GM18520 (cell line): ENCODE measurements at regions not wholly inside any gene's neighbourhood (a gene's known extent, or its start where the extent isn't known, plus 50 kb on each side); places are given as distances from the start of the nearest gene placed in this dataset.
"Not testable (repeated sequence)": the region's sequence is repeated elsewhere in the genome, so short reads cannot be mapped to it uniquely, and the experiment has no call there.

Source experiments
- ATAC-seq: cut with Tn5 transposase; IDR thresholded peaks from one replicate; pipeline ENCODE4 v1.9.1; 2021; ENCODE audit not compliant: unreplicated experiment

DNA sequence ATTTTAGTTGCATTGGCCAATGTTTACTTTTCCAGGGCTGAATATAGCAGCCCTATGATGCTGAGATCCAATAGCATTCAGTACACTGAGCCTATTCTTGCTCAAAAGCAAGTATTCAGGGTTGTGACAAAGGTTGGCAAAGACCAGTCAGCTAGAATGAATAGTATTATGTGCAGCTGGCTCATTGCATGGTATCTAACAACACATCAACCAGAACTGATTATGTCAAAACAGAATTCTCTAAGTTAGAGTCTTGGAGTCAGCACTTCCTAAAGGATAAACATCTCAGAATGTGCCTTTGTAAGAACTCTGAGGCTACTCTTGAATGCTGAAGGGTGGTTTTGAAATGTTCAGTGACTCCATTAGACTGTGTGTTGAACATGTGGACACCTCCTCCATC, 774.5 kb upstream of the RGMB start:
- ATAC-seq = no peak

DNA sequence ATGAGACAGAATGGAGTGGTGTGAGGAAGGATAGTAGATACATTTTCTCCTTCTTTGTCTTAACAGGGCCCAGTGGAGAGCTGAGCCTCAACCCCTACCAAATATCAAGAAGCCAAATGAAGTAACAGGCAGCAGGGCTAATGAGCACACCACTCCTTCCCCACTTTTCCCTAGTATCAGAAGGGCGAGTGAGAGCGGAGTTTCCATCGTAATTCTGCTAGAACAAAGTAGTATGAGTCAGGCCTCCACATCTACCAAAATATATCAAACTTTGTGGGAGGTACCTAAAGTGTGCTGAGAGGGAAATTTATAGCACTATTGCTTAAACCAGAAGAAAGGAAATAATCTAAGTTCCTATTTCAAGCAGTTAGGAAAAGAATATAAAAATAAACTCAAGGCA, 769.0 kb upstream of the RGMB start:
- no peak for ATAC-seq

DNA sequence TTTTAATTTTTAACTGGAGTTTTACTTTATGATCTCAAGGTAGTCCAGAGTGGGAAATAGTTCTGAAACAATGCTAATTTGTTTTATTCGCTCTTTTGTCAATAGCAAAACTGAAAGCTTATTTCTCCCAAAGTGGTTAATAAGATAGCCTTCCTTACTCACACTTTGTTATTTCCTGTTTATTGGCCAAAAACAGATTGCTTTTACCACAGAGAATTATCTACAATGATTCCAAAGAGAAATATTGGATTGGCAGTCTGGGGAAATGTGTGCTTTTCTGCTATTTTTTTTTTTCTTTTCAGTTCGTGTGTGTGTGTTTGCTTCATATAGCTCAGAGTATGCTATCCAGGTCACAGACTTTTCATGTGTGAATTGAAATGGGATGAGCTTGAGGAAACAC, 756.7 kb upstream of the RGMB start:
- no peak for ATAC-seq

DNA sequence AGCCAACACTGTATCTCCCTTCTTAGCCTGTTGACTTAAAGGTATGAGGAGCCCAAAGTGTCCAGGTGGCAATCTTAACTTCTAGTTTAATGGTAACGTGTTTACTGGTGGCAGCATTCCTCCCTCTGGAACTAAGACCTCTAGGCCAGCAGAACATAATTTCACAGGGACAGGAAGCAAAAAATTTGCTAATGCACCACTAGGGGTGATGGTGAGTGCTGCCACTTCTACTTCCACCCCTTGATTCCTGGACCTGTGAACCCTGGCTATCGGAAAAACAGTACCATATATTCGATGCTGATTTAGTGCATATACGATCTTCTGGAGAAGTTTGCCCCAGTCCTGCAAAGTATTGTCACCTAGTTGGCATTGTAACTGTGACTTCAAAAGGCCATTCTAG, 743.2 kb upstream of the RGMB start:
- not testable (repeated sequence) for ATAC-seq

DNA sequence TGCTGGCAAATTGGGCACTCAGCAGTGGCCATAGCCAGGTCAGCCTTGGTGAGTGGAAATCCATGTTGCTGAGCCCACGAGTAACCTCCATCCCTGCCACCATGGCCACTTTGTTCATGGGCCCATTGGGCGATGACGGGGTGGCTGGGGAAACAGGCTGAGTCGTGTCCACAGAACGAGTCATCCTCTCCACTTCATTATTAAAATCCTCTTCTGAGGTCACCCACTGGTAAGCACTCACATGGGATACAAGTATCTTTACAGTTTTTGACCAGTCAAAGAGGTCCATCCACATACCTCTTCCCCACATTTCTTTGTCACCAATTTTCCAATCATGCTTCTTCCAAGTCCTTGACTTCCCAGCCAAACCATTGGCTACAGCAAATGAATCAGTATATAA, 742.4 kb upstream of the RGMB start:
- not testable (repeated sequence) for ATAC-seq

DNA sequence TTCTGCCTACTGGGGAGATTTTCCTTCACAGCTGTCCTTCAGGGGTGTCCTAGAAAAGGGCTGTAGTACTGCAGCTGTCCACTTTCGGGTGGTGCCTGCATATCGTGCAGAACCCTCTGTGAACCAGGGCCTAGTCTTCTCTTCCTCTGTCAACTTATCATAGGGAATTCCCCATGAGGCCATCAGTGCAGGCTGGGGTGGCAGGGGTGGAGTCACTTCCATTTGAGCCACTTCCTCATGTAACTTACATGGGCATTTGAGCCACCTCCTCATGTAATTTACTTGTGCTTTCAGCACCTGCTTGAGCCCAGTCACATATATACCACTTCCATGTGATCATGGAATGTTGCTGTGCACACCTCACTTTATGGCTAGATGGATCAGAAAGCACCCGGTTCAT, 742.0 kb upstream of the RGMB start:
- ATAC-seq = peak; percentile 84

DNA sequence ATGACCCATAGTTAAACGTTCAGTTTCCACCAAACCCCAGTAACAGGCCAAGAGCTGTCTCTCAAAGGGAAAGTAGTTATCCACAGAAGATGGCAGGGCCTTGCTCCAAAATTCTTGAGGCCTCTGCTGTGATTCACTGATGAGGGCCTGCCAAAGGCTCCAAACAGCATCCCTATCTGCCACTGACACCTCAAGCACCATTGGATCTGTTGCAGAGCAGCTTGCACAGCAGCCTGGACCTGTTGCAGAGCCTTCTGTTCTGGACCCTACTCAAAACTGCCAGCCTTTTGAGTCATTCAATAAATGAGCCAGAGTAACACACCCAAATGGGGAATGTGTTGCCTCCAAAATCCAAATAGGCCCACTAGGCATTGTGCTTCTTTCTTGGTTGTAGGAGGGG, 741.5 kb upstream of the RGMB start:
- no peak for ATAC-seq

DNA sequence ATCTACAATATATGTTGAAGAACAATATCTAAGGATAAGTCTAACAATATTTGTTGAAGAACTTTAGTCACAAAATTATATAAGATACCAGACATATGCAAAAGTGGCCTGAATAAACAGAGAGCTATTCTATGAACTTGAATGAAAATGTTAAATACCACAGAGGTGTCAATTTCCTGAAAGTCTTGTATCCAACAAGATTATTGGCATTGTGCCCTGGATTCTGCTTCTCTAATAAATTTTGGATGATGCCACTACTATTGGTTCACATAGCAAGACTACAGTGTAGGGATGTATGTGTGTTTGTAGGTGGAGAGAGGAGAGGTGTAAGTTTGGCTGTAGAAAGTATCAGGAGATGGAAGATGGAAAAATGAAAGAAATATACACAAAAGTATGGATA, 731.8 kb upstream of the RGMB start:
- ATAC-seq = no peak

DNA sequence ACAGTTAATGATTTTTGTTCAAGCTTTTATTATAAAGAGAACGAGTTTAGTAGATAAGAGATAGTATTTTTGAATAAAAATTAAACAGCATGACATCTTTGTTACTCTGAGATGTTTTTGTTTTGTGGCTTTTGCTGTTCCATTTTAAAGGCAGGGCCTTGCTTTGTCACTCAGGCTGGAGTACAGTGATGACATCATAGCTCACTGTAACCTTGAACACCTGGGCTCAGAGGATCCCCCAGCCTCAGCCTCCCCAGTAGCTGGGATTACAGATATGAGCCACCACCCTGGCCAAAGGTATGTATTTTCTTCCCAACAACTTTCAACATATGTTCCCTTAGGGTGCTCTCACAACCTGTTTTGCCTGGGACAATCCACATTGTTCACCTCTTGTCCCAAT, 730.9 kb upstream of the RGMB start:
- no peak for ATAC-seq

DNA sequence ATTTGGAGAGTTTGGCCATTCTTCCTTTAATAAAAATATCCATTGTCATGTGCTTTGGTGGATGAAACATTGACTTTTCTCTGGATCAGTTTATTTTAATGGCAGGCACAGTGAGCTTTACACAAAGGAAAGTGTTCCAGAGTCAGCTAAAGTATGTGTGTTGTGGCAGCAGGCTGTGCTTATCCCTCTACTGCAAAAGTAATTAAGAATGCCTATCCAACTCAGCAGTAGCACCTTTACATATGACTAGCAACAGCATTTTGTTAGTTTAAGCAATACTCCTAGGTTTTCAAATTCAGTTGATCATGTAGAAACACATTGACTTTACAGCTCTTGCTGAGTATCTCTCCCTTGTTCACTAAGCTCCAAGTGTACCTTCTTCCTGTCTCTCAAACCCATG, 730.5 kb upstream of the RGMB start:
- no peak for ATAC-seq

DNA sequence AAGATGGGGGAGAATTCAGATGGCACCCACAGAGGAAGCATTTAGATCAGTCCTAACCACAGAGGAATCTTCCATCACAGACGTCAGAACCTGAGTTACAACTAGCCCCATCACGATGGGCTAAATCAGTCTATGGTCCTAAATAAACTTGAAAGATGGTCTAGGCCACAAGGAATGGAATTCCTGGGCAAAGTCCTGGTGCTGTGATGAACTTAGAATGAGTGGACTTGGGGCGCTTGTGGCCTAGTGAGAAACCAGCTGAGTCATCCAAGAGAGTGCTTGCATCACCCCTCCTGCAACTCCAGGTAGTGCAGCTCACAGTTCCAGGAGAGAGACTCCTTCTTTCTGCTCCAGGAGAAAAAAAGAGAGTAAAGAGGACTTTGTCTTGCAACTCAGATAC, 722.9 kb upstream of the RGMB start:
- ATAC-seq = no peak

DNA sequence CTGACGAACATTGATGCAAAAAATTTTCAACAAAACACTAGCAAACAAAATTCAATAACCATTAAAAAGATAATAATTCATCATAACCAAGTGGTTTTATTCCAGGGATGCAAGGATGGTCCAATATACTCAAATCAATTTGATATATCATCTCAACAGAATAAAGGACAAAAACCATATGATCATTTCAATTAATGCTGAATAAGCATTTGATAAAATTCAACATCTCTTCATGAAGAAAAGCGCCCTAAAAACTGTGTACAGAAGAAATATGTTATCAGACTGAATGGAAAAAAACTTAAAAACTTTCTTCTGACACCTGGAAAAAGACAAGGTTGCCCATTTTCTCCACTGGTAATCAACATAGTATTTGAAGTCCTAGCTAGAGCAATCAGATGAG, 720.3 kb upstream of the RGMB start:
- no peak for ATAC-seq

DNA sequence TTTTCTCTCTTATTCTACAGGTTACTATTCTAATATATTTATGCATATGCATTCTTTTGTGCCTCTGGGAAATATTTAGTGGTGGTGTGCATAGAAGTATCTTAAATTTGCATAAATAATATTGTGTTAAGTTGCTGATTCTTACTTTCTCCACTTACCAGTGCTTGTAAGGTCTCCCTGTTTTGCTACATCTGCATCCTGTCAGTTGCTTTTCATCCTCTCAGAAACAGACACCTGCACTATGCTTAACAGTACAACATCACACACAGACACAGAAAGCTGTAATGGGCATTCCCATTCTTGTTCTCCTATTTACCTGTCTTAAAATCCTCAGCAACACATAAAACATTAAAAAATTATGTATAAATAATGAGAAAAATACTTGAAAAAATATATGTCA, 713.3 kb upstream of the RGMB start:
- no peak for ATAC-seq

DNA sequence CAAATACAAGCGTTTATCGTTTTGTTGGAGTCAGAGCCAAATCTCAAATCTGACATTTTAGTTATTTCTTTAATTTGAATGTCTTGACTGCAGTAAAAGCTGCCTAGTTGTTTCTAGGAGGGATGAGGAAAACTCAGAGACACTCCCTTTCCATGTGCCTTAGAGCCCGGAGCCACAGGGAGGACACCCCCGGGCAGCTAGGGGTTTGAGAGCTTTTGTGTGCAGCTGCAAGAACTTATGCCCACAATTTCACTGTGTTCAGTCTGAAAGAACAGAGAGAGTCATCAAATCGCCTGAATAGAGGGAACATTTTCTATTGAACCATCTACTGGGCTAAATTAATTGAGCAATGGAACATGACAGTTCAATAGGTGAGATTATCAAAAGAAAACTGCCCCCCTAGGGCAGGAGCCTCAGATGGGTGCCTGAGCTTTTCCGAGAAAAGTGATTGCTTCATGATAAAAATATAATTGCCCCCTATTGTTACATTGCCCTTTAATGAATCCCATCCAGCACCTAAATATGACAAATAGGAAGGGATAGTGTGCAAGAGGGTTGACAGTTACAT, 709.3 kb upstream of the RGMB start:
- ATAC-seq = no peak

DNA sequence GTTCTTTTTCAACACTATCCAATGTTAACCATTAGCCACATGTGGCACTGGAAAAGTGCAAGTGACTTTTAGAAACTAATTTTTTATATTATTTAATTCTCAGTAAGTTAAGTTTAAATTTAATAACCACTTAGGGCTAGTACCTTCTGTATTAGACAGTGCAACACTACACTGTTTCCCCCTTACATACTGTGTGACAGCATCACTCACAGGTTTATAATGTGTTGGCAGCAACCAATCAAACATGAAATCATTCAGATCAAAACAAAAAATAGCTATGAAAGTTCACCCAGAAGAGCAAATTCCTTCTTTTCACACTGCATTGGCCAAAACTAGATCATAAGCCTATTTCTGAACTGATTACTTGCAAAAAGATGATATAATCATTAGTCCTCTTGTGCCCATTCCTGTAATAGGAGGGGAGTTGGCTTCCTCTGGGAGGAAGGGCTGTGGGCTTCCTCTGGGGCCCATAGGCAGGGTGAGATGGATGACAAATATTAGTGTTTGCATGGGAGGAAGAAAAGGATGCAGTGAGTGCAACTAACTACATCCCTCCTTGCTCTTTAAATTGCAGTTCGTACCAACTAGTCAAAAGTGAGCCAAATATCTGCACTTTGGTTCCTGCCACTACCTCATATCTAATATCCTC, 708.1 kb upstream of the RGMB start:
- no peak for ATAC-seq

DNA sequence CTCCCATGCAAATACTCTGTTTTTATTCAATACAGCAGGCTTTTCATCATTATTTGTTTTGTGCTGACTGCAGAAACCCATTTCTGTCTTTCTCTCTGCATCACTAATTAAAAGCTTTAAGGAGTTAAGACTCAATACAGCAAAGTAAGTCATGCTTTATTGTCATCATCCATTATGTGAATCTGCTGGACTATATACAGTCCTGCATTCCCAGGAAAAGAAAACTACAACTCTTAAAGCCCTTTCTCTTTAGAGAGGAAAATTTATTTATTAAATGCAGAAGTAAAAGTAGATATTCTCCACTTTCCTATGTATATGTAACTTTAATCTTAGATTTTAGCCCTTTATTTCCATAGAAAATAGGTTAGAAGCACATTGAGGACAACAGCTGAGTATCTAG, 706.6 kb upstream of the RGMB start:
- no peak for ATAC-seq

DNA sequence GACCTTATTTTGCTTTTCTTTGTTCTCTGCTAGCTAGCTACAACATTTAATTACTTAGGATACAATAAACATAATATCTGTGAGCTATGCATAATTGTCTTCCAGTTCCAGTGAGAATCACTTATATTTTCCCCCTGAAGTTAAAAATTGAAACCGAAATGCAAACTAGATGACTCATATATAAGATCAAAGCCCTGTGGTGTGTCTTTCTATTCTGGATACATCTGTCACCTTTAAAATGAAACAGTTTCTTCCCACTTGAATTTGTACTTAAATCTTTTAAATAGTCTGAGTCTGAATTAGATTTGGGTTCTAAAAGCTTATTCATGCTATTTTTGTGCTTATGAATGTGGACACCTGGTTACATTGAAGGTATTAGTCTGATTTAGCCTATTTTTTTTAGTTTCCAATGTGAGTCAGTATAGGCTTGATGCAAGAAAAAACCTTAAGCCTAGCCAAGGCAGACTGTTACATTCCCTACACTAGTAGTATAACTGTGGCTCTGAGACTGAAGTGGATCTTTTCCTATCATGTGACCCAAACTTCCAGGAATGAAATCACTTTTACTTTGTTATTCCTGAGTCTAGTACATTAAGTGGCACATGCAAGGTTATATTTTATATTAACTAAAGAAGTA, 703.5 kb upstream of the RGMB start:
- peak; percentile 66 for ATAC-seq

DNA sequence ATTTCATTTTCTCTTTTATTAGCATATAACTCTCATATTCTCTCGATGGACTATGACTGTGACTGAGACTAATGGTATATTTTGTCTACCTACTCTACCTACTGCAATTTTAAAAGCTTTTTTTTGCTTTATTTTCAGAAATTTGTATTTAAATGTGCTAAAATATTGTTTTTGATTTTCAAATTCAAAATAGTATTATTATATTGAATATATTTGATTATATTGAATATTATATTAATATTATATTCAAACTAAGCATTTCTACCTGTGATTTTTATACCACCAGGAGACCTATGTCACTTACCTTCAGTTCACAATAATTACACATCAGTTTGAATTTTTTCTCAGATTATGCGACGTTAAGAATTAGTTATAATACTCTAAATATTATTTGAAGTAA, 700.5 kb upstream of the RGMB start:
- ATAC-seq = no peak

DNA sequence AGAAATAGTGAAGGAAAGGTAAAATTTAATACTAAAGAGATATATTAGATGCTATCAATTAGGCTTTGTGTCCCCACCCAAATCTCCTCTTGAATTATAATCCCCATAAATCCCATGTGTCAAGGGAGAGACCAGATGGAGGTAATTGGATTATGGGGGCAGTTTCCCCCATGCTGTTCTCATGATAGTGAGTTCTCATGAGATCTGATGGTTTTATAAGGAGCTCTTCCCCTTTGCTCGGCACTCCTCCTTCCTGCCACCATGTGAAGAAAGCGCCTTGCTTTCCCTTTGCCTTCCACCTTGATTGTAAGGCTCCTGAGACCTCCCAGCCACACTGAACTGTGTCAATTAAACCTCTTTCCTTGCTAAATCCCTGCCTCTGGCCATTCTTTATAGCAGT, 697.0 kb upstream of the RGMB start:
- ATAC-seq = no peak

DNA sequence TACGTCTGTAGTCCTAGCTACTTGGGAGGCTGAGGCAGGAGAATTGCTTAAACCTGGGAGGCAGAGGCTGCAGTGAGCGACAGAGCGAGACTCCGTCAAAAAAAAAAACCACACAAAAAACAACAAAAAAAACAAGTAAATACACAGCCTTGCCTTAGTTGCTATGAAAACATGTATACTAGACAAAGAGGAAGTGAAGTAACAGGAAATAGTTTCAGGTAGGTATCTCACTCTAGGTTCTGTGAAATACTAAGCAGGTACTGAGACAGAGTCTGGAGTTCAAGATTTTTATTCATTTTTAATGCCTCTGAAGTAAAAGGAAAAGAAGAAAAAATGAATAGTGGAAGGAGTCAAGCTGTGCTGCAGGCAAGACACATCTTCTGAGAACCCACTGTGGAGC, 687.9 kb upstream of the RGMB start:
- no peak for ATAC-seq

DNA sequence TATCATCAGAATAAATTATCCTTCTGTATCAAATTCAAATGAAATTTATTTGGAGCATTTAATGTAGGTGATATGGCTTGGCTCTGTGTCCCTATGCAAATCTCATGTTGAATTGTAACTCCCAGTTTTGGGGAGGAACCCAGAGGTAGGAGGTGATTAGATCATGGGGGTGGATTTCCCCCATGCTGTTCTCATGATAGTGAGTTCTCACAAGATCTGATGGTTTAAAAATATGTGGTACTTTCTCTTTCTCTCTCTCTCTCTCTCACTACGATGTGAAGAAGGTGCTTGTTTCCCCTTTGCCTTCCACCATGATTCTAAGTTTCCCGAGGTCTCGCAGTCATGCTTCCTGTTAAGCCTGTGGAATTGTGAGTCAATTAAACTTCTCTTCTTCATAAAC, 678.4 kb upstream of the RGMB start:
- peak; percentile 54 for ATAC-seq

DNA sequence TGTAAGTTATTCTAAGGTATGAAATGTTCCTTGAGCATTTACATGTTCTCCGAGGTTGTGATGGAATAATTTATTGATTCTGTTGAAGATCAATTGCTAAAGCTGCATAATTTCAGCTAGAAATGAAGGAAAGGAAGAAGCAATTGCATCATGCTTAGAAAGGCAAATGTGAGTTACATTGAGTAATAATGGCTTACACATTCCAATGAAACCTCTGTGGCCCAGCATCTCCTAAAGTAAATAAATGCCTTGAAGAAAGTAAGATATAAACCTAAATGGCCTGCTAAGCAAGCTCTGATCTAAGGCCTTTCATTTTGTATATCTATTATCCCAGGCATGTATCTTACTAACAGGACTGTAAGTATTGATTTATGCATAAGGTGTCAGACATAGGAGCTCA, 677.3 kb upstream of the RGMB start:
- ATAC-seq = no peak
